Astrocyte of the spinal cord (primary cell): ENCODE measurements at regions not wholly inside any gene's neighbourhood (a gene's known extent, or its start where the extent isn't known, plus 50 kb on each side); places are given as distances from the start of the nearest gene placed in this dataset.
"Not testable (repeated sequence)": the region's sequence is repeated elsewhere in the genome, so short reads cannot be mapped to it uniquely, and the experiment has no call there.

Experiments
- DNase-seq: peaks from one replicate; pipeline ENCODE4 v3.0.0; 2011; ENCODE audit warnings: low read depth, low spot score
- H3K4me3 ChIP-seq: 2 replicates; pipeline ENCODE4 v1.5.1; 2011; ENCODE audit warnings: low read depth, mild to moderate bottlenecking, low read length, moderate library complexity
- in situ Hi-C: cut with HindIII; loops from 2 replicates; pipeline ENCODE4 v1.10.0; 2017; ENCODE audit warnings: low sequenced_read_pairs

DNA sequence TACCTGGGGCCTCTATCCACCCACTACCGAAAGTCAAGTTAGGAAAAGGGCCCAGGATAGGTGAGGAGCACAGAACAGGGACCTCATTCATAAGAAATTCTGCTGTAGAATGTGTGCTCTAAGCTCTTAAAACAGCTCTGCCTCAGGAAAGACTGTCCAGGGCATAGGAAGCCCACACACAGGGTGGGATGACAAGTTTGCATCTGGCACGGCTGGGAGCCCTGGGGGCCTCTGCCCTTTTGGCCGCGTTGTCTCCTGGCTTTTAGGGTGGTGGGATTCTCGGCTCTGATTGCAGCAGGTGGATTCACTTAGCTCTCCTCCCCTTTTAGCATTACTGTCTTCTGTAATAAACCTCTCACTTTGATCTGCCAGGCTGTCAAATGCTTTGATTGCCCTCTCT is 389.5 kb upstream of the ZNF337 start:
- DNase-seq, H3K4me3 ChIP-seq, in situ Hi-C loops: not testable (repeated sequence)

DNA sequence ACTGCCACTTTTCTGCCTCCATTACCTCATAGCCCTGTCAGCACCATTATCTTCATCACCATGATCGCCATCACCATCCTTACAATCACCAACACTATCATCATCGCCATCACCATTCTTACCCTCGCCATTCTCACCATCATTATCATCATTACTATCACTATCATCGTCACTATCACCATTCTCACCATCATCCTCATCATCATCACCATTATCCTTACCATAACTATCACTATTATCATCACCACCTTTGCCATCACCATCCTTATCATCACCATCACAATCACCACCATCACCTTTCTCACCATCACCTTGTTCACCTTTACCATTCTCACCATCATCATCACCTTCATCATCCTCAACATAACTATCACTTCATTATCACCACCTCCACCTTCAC is 377.3 kb upstream of the ZNF337 start:
- in situ Hi-C loops, DNase-seq, H3K4me3 ChIP-seq: not testable (repeated sequence)

DNA sequence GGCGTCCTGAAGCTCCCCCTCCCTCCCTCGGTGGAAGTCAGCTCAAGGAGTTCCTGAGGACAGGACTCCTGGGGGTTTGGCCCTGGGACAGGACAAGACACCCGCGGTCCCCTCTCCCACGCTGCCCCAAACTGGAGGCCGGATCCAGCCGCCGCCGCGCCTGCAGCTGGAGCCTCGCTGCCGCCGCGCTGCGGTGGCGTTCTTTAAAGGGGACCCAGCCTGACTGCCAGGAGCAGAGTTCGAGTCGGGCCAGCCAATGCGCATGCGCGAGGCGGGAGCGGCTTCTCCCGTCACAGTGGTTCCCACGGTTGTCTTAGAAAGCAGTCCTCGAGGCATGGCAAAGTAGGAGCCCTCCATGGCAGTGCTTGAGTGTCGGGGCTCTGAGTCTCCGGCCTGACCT is 362.7 kb upstream of the ZNF337 start:
- in situ Hi-C loops, H3K4me3 ChIP-seq, DNase-seq: not testable (repeated sequence)

DNA sequence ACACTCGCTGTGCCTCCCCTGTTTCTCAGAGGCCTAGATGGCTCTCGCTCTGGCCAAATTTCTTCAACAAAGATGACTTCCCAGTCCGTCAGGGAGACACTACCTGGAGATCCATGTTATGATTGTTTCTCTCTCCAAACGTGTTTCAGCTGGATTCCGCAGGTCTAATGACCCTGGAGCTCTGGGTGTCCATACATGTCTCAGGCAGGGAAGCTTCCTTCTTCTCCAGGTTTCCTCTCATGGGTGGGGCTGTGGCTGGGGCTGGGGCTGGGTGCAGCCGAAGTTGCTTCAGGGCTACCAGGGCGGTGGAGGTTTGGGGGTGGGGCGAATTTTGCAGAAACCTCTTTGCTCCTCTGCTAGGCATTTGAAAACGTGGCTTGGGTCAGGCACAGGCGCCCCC is 361.8 kb upstream of the ZNF337 start:
- H3K4me3 ChIP-seq, in situ Hi-C loops, DNase-seq: not testable (repeated sequence)

DNA sequence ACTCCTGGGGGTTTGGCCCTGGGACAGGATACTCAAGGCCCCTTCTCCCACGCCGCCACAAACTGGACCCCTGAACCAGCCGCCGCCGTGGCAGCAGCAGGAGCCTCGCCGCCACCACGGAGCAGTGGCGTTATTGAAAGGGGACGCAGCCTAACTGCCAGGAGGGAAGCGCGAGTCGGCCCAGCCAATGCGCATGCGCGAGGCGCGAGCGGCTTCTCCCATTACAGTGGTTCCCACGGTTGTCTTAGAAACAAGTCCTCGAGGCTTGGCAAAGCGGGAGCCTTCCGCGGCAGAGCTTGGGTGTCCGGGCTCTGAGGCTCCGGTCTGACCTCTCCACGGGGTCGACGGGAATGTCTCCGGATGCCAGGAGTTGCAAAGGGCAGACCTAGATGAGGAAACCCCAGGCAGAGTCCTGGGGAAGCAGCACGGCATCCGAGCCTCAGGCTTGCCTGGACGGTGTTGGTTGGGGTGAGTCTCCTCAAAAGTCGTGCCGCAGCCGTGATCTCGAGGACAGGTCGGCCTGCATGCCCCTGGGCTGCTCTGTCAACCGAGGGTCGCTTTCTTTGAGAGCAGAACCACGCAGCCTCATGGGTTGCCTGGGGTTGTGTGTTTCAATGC is 360.6 kb upstream of the ZNF337 start:
- H3K4me3 ChIP-seq, DNase-seq, in situ Hi-C loops: not testable (repeated sequence)

- H3K4me3 ChIP-seq, in situ Hi-C loops, DNase-seq: not testable (repeated sequence)
Measured at GRCh38 chr20:26025792-26026191, 329.1 kb upstream of the ZNF337 start.

DNA sequence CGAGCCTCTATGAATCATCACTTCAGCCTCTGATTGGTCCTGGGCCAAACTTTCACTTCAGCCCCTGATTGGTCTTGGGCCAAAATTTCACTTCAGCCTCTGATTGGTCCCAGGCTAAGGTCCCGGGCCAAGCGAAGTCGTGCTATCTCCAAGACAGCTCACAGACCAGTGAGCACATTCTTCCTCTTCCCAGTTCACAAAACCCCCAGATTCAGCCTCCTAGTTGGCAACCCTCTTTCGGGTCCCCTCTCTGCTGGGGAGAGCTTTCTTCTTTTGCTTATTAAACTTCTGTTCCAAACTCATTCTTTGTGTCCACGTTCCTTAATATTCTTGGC is 314.3 kb upstream of the ZNF337 start:
- in situ Hi-C loops, H3K4me3 ChIP-seq, DNase-seq: not testable (repeated sequence)

GRCh38 chr20:26010224-26010941 is 313.7 kb upstream of the ZNF337 start:
- in situ Hi-C loops = not testable (repeated sequence)
- peak overlapping the region; percentile 70 for H3K4me3 ChIP-seq
- peak; percentile 50 for DNase-seq

DNA sequence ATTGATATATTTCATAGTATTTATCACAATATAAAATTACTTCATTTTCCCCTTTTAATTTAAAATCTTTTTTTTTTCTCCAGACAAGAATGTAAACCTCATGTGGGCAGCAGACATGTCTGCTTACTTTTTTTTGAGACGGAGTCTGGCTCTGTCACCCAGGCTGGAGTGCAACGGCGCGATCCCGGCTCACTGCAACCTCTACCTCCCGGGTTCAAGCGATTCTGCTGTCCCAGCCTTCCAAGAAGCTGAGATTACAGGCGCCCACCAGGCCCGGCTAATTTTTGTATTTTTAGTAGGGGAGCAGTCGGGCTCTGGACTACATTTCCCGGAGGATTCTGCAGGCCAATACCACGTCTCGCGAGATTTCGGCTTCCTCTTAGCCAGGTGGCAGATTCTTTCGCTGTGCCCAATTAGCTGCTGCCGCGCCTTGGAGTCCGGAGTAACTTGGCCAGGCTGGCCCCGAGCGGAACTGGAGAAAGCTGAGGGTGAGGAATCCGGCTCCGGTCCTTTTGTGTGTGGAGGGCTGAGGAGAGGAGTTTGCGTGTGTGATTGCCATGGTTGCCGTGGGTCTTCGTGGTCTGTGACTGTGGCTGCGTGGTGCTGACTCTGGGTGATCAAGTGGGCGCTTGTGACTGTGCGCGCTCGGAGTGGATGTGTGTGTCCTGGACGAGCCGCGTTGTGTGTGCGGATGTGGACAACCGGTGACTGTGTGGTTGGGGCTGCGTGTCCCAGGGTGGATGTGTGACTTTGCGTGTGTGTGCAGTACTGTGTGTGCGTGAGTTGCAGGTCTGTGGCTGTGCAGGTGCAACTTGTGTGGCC is 313.0 kb upstream of the ZNF337 start:
- peak overlapping the region; percentile 70 for H3K4me3 ChIP-seq
- DNase-seq = peak; percentile 90
- in situ Hi-C loops = not testable (repeated sequence)

GRCh38 chr20:26008026-26008425 is 311.4 kb upstream of the ZNF337 start:
- in situ Hi-C loops, H3K4me3 ChIP-seq, DNase-seq: not testable (repeated sequence)

GRCh38 chr20:26006164-26006563 is 309.5 kb upstream of the ZNF337 start:
- DNase-seq, in situ Hi-C loops, H3K4me3 ChIP-seq: not testable (repeated sequence)

- DNase-seq, in situ Hi-C loops, H3K4me3 ChIP-seq: not testable (repeated sequence)
Measured at GRCh38 chr20:26003959-26004358, 307.3 kb upstream of the ZNF337 start.

DNA sequence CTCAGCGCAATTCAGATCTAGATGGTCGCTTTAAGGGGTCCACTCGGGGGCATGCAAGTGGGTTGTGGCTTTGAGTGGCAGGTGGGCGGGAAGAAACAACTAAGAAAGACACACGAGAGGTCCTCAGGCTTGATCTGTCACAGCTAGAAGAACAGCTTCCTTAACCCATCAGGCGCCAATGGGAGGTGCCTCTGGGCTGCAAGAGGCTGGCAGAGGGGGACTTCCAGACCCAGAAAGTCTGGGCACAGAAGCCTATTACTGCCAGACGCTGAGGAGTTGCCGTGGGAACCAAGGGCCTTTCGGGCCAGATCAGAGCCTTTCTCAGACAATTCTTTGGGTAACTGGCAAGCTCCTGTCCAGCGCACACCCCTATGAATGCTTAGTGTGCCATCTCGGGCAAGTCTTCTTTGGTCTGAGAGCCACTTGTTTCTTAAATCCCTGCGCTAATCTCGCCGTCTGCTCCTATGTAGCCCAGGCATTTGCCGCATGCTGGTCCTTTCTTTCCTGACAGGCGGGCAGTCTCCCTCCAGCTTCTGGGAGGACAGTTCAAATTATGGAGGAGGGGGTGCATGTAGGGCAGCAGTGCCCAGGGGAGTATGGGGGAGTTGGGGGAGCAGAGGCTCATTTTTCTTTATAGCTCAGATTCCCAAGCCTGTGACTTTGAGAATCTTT is 300.9 kb upstream of the ZNF337 start:
- DNase-seq, H3K4me3 ChIP-seq, in situ Hi-C loops: not testable (repeated sequence)
